CD4-positive, alpha-beta T cell (primary cell): ENCODE measurements at regions not wholly inside any gene's neighbourhood (a gene's known extent, or its start where the extent isn't known, plus 50 kb on each side); places are given as distances from the start of the nearest gene placed in this dataset.

Experiments used
- ATAC-seq: fragments of 200-7000 bp; cut with Tn5 transposase; one replicate; pipeline ENCODE4 v1.10.0; 2022; ENCODE audit warnings: mild to moderate bottlenecking; ENCODE audit not compliant: poor library complexity
- CTCF ChIA-PET: fragments of 350-600 bp; sonication (Branson Sonifier 250); formaldehyde crosslinking; loops from one replicate; lab custom pipeline; 2021; ENCODE audit warnings: antibody characterized with exemption, inconsistent platforms; lab: Charles Lee
- POLR2A ChIA-PET: fragments of 350-600 bp; sonication (Branson Sonifier 250); formaldehyde crosslinking; loops from one replicate; lab custom pipeline; 2021; ENCODE audit warnings: antibody characterized with exemption, inconsistent platforms; lab: Charles Lee
- DNase-seq, 14 experiments: peaks; one replicate each; pipeline ENCODE4 v3.0.0-alpha.2; 2013 to 2020; ENCODE audit warnings: mixed read lengths in 2 of 14
- H3K27ac ChIP-seq, 2 donors: one replicate each; pipeline versions ENCODE4 v1.5.1 to v1.7.0; 2013; ENCODE audit warnings: low read length in 2 of 2, low read depth in 1 of 2, mild to moderate bottlenecking in 1 of 2
- H3K27me3 ChIP-seq, 2 experiments: 1 replicate in 1 of 2; 2 replicates in 1 of 2; pipeline versions ENCODE4 v1.6.1 to v1.7.0; 2013; ENCODE audit warnings: low read length in 2 of 2, control low read depth in 1 of 2, mild to moderate bottlenecking in 1 of 2, moderate library complexity in 1 of 2; ENCODE audit not compliant: insufficient read depth in 2 of 2, control insufficient read depth in 1 of 2
- H3K36me3 ChIP-seq: one replicate; pipeline ENCODE4 v1.6.1; 2013; ENCODE audit warnings: low read length, control low read depth; ENCODE audit not compliant: insufficient read depth
- H3K4me1 ChIP-seq: one replicate; pipeline ENCODE4 v1.6.1; 2013; ENCODE audit warnings: low read length, control low read depth; ENCODE audit not compliant: insufficient read depth
- H3K4me3 ChIP-seq: one replicate; pipeline ENCODE4 v1.5.1; 2013; ENCODE audit warnings: mild to moderate bottlenecking, low read length, moderate library complexity
- H3K9me3 ChIP-seq, 2 experiments: 1 replicate in 1 of 2; 2 replicates in 1 of 2; pipeline versions ENCODE4 v1.6.1 to v1.7.0; 2013; ENCODE audit warnings: low read length in 2 of 2, mild to moderate bottlenecking in 2 of 2, control low read depth in 1 of 2, moderate library complexity in 1 of 2; ENCODE audit not compliant: control insufficient read depth in 1 of 2, insufficient read depth in 1 of 2
- H3K27ac Mint-ChIP-seq: one replicate; pipeline ENCODE4 v1.8.0; 2020; ENCODE audit warnings: mixed read lengths
- H3K27me3 Mint-ChIP-seq: one replicate; pipeline ENCODE4 v1.8.0; 2021; ENCODE audit warnings: mixed read lengths
- H3K36me3 Mint-ChIP-seq: one replicate; pipeline ENCODE4 v1.8.0; 2021; ENCODE audit warnings: low read depth, mixed read lengths
- H3K4me1 Mint-ChIP-seq: one replicate; pipeline ENCODE4 v1.8.0; 2021; ENCODE audit warnings: low read depth, mixed read lengths
- H3K4me3 Mint-ChIP-seq: one replicate; pipeline ENCODE4 v1.8.0; 2020; ENCODE audit warnings: mild to moderate bottlenecking, mixed read lengths
- H3K9me3 Mint-ChIP-seq: one replicate; pipeline ENCODE4 v1.8.0; 2020; ENCODE audit warnings: mixed read lengths
- CTCF ChIP-seq: fragments of 200-600 bp; IDR thresholded peaks from one replicate; pipeline ENCODE4 v1.8.0; 2022; ENCODE audit warnings: antibody characterized with exemption, mild to moderate bottlenecking
- intact Hi-C, 2 experiments: fragments of 100-400 bp; cut with DNase I in 1 of 2; cut with micrococcal nuclease in 1 of 2; formaldehyde crosslinking; loops; one replicate each; pipeline versions ENCODE4 v1.15.1 to v1.9.0; 2023 to 2025; cut with DNase I, micrococcal nuclease

GRCh38 chr15:26461847-26462608 is 310.8 kb downstream of the GABRB3 start:
- H3K4me3 ChIP-seq = no peak overlapping the region
- no peaks in the 10 kb centered on the region for H3K36me3 Mint-ChIP-seq
- TF ChIP-seq CTCF = no peak
- H3K4me3 Mint-ChIP-seq = no peak overlapping the region
- peaks cover 4 to 17% of the 10 kb centered on the region in 2 experiments for H3K9me3 ChIP-seq
- ATAC-seq (no peak), DNase-seq (no peak)
- intact Hi-C loops = no loop called here
- no peak overlapping the region for H3K27ac Mint-ChIP-seq
- H3K27me3 Mint-ChIP-seq = no peaks in the 10 kb centered on the region
- no peaks in the 10 kb centered on the region for H3K4me1 ChIP-seq
- no peaks in the 10 kb centered on the region for H3K36me3 ChIP-seq
- no peaks in the 10 kb centered on the region for H3K27me3 ChIP-seq
- H3K4me1 Mint-ChIP-seq = no peaks in the 10 kb centered on the region
- no peak overlapping the region for H3K27ac ChIP-seq
- POLR2A ChIA-PET = no interaction called here
- peaks cover 18% of the 10 kb centered on the region for H3K9me3 Mint-ChIP-seq
- CTCF ChIA-PET = no interaction called here

- Histone ChIP-seq H3K27me3 (no peaks in the 10 kb centered on the region), H3K4me3 (no peak overlapping the region), H3K27ac (no peak overlapping the region), H3K36me3 (no peaks in the 10 kb centered on the region), H3K9me3 (peaks cover 4 to 23% of the 10 kb centered on the region in 2 experiments), H3K4me1 (no peaks in the 10 kb centered on the region)
- ChIA-PET CTCF (no interaction called here), POLR2A (no interaction called here)
- no peak overlapping the region for H3K27ac Mint-ChIP-seq
- intact Hi-C loops = no loop called here
- no peaks in the 10 kb centered on the region for H3K36me3 Mint-ChIP-seq
- no peaks in the 10 kb centered on the region for H3K27me3 Mint-ChIP-seq
- DNase-seq (no peak), ATAC-seq (no peak)
- TF ChIP-seq CTCF = no peak
- H3K4me3 Mint-ChIP-seq = no peak overlapping the region
- H3K9me3 Mint-ChIP-seq = peaks cover 17% of the 10 kb centered on the region
- no peaks in the 10 kb centered on the region for H3K4me1 Mint-ChIP-seq
These were observed 312.7 kb downstream of the GABRB3 start for GRCh38 chr15:26460165-26460564.

GRCh38 chr15:26455828-26456227 is 317.0 kb downstream of the GABRB3 start:
- POLR2A ChIA-PET = no interaction called here
- Histone ChIP-seq H3K36me3 (no peaks in the 10 kb centered on the region), H3K27me3 (no peaks in the 10 kb centered on the region), H3K4me3 (no peak overlapping the region), H3K27ac (no peak overlapping the region), H3K4me1 (no peaks in the 10 kb centered on the region), H3K9me3 (peaks cover 0 to 17% of the 10 kb centered on the region in 2 experiments)
- CTCF ChIA-PET = no interaction called here
- ATAC-seq = no peak
- intact Hi-C loops = no loop called here
- H3K4me3 Mint-ChIP-seq = no peak overlapping the region
- TF ChIP-seq CTCF = no peak
- H3K27me3 Mint-ChIP-seq = no peaks in the 10 kb centered on the region
- no peaks in the 10 kb centered on the region for H3K36me3 Mint-ChIP-seq
- peaks cover 12% of the 10 kb centered on the region for H3K9me3 Mint-ChIP-seq
- H3K27ac Mint-ChIP-seq = no peak overlapping the region
- no peaks in the 10 kb centered on the region for H3K4me1 Mint-ChIP-seq
- DNase-seq = no peak
